DOHH2 (cell line): ENCODE measurements at regions not wholly inside any gene's neighbourhood (a gene's known extent, or its start where the extent isn't known, plus 50 kb on each side); places are given as distances from the start of the nearest gene placed in this dataset.

ENCODE experiments used
- CTCF ChIP-seq: fragments of 200-600 bp; sonication (generic); IDR thresholded peaks from one replicate; pipeline ENCODE4 v1.5.1; 2014; ENCODE audit warnings: antibody characterized with exemption, mild to moderate bottlenecking, low read depth, low read length; ENCODE audit not compliant: poor library complexity, severe bottlenecking
- EZH2phosphoT487 ChIP-seq: fragments of 200-600 bp; sonication (generic); IDR thresholded peaks from 2 replicates; pipeline ENCODE4 v1.6.1; 2017; ENCODE audit warnings: borderline replicate concordance, mild to moderate bottlenecking, antibody characterized with exemption, low read length, moderate library complexity, mixed read lengths

DNA sequence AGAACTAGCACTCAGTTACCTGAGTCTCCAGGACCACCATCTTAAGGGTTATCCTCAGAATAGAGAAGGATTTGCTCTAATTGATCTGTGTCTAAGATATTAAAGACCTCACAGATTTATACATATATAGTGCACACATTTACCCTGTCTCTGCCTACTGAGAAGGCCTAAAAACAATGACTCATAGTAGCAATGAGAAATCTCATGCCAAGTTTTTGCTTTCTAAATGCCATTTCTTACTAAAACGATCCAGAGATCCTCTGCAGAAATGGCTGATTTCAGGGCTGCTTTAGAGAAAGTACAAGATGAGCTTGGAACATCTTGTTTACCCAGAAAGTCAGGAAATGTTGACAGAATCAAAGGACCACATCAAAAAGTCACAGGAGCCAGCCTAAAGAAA is 79.1 kb upstream of the INPP4B start:
- no peak for TF ChIP-seq CTCF
- no peak for TF ChIP-seq EZH2phosphoT487
